ENCODE measurements at regions not wholly inside any gene's neighbourhood (a gene's known extent, or its start where the extent isn't known, plus 50 kb on each side); places are given as distances from the start of the nearest gene placed in this dataset.

GRCh38 chr4:157908691-157909090, 264.1 kb downstream of the GASK1B start:
- TF ChIP-seq CTCF (IDR thresholded peaks at IDR 0.05; ENCODE audit: control extremely low read depth, extremely low read depth, low read depth, missing control alignments): no peak
- DNase-seq (ENCODE audit: extremely low spot score): no peak
- CTCF ChIA-PET: interaction anchor here (1.4 to 2.3 kb wide), 3 partner anchors 10 to 15 kb away, joined by 4 to 6 read pairs (median 4); no protein-coding TSS in a partner anchor
- POLR2A ChIA-PET: no interaction called here

GRCh38 chr4:157908031-157908430, 264.8 kb downstream of the GASK1B start:
- no peak for DNase-seq (ENCODE audit: extremely low spot score)
- no peak for TF ChIP-seq CTCF (IDR thresholded peaks at IDR 0.05; ENCODE audit: control extremely low read depth, extremely low read depth, low read depth, missing control alignments)
- POLR2A ChIA-PET: no interaction called here
- CTCF ChIA-PET: interaction anchor here (1.2 to 2.1 kb wide), 3 partner anchors 9 to 15 kb away, joined by 3 to 4 read pairs (median 4); no protein-coding TSS in a partner anchor

- ChIA-PET POLR2A (no interaction called here), CTCF (interaction anchor here (1.2 to 2.1 kb wide), 3 partner anchors 9 to 14 kb away, joined by 3 to 4 read pairs (median 4); no protein-coding TSS in a partner anchor)
- TF ChIP-seq CTCF (IDR thresholded peaks at IDR 0.05; ENCODE audit: control extremely low read depth, extremely low read depth, low read depth, missing control alignments): no peak
- no peak for DNase-seq (ENCODE audit: extremely low spot score)
These were observed 265.4 kb downstream of the GASK1B start for GRCh38 chr4:157907226-157907946.

- ChIA-PET POLR2A (no interaction called here), CTCF (interaction anchor here (0.9 to 1.3 kb wide), 2 partner anchors 9 to 12 kb away, joined by 3 to 4 read pairs; no protein-coding TSS in a partner anchor)
- no peak for DNase-seq (ENCODE audit: extremely low spot score)
- no peak for TF ChIP-seq CTCF (IDR thresholded peaks at IDR 0.05; ENCODE audit: control extremely low read depth, extremely low read depth, low read depth, missing control alignments)
These were observed 273.8 kb downstream of the GASK1B start for GRCh38 chr4:157898836-157899605.

GRCh38 chr4:157897855-157898370, 274.9 kb downstream of the GASK1B start:
- TF ChIP-seq CTCF (IDR thresholded peaks at IDR 0.05; ENCODE audit: control extremely low read depth, extremely low read depth, low read depth, missing control alignments): no peak
- no peak for DNase-seq (ENCODE audit: extremely low spot score)
- ChIA-PET CTCF (interaction anchor here (0.9 to 1.3 kb wide), 2 partner anchors 10 to 13 kb away, joined by 3 to 4 read pairs; no protein-coding TSS in a partner anchor), POLR2A (no interaction called here)

GRCh38 chr4:157896726-157897125, 276.1 kb downstream of the GASK1B start:
- TF ChIP-seq CTCF (IDR thresholded peaks at IDR 0.05; ENCODE audit: control extremely low read depth, extremely low read depth, low read depth, missing control alignments): no peak
- DNase-seq (ENCODE audit: extremely low spot score): no peak
- ChIA-PET CTCF (no interaction called here), POLR2A (no interaction called here)

Measured in GM10248 (cell line).